Epithelial cell of esophagus (primary cell): ENCODE measurements at regions not wholly inside any gene's neighbourhood (a gene's known extent, or its start where the extent isn't known, plus 50 kb on each side); places are given as distances from the start of the nearest gene placed in this dataset.

ENCODE experiments used
- DNase-seq: peaks from one replicate; pipeline ENCODE4 v3.0.0; 2010; ENCODE audit warnings: low read depth
- H3K4me3 ChIP-seq: 2 replicates; pipeline ENCODE4 v1.5.1; 2011; ENCODE audit warnings: mild to moderate bottlenecking, low read length, control low read depth
- CTCF ChIP-seq: IDR thresholded peaks from 2 replicates; pipeline ENCODE4 v1.5.1; 2011; ENCODE audit warnings: low read depth, mild to moderate bottlenecking, low read length, control low read depth, inconsistent platforms; ENCODE audit not compliant: insufficient read depth; ENCODE audit errors: missing control alignments

- H3K4me3 ChIP-seq = no peak overlapping the region
- TF ChIP-seq CTCF = no peak
- DNase-seq = no peak
These were observed 212.2 kb downstream of the PPP1R2C start for GRCh38 chrX:42565739-42566138.

DNA sequence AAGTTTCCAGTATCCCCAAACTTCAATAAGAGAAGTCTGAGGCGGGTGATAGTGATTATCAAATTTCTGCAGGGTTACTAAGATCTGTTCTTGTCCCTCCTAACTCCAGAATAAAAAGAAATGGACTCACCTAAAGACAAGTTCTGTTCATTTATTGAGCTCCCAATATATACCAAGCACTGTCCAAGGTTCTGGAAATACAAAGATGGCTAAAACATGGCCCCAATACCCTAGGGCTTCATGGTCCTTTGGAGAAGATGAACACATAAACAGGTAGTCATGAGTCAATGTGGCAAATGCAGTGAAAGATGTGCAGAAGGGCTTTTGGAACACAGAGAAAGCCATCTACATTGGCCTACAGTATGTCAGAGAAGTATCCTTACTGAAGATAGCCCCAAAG, 231.2 kb downstream of the PPP1R2C start:
- H3K4me3 ChIP-seq = no peak overlapping the region
- TF ChIP-seq CTCF = no peak
- DNase-seq = no peak

GRCh38 chrX:42544883-42545282, 233.1 kb downstream of the PPP1R2C start:
- no peak overlapping the region for H3K4me3 ChIP-seq
- no peak for DNase-seq
- no peak for TF ChIP-seq CTCF

GRCh38 chrX:42541554-42541953, 236.4 kb downstream of the PPP1R2C start:
- H3K4me3 ChIP-seq = no peak overlapping the region
- DNase-seq = no peak
- TF ChIP-seq CTCF = no peak

GRCh38 chrX:42540146-42540545, 237.8 kb downstream of the PPP1R2C start:
- no peak for TF ChIP-seq CTCF
- DNase-seq = no peak

GRCh38 chrX:42538405-42538804, 239.6 kb downstream of the PPP1R2C start:
- no peak for TF ChIP-seq CTCF
- no peak for DNase-seq
- no peak overlapping the region for H3K4me3 ChIP-seq

More at GRCh38 chrX:42540146-42540545, 237.8 kb downstream of the PPP1R2C start:
- H3K4me3 ChIP-seq = no peak overlapping the region

DNA sequence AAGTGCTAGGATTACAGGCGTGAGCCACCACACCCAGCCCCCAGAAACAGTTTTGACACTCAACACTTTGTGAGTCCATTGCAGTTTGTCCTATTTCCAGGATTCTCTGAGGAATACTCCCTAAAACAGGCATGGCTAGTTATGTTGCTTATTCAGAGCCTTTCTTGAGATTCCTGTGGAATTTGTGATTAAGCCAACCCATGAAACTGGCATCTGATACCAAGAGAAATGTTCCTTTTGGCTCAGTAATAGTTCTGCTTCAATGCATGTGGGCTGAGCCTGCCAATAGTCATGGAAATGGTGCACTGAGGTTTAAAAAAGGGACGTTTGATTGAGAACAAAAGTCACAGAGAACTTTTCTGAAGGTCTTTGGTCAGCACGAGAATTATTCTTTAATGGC, 241.7 kb downstream of the PPP1R2C start:
- H3K4me3 ChIP-seq = no peak overlapping the region
- no peak for TF ChIP-seq CTCF
- DNase-seq = no peak
